HepG2 (cell line): ENCODE measurements at regions not wholly inside any gene's neighbourhood (a gene's known extent, or its start where the extent isn't known, plus 50 kb on each side); places are given as distances from the start of the nearest gene placed in this dataset.

Experiments used
- ATAC-seq: fragments of 200-7000 bp; cut with Tn5 transposase; 3 replicates; pipeline ENCODE4 v1.9.1; 2020; ENCODE audit warnings: mild to moderate bottlenecking, moderate library complexity
- BruUV-seq: library from RNA; stranded (reverse); fragments of 400-500 nt; replicated peaks from 2 replicates; lab custom pipeline; 2021; lab: Mats Ljungman, UMichigan
- CTCF ChIA-PET: fragments of 300-600 bp; formaldehyde crosslinking; extraction: SDS; loops from one replicate; lab custom pipeline; 2021; ENCODE audit warnings: low total read pairs, inconsistent platforms, low intra/inter-chr PET ratio; lab: Yijun Ruan, JAX
- POLR2A ChIA-PET: fragments of 350-600 bp; sonication (Branson Sonifier 250); formaldehyde crosslinking; loops from one replicate; lab custom pipeline; 2020; ENCODE audit warnings: antibody characterized with exemption, inconsistent platforms; lab: Yijun Ruan, JAX
- DNase-seq: peaks from one replicate; pipeline ENCODE4 v3.0.0-alpha.2; 2015; ENCODE audit warnings: low spot score
- FAIRE-seq: peaks from 3 replicates; lab custom pipeline; 2011; peaks lifted over from hg19 to GRCh38; lab: Jason Lieb, UNC
- H2AFZ ChIP-seq: one replicate; pipeline ENCODE4 v1.6.1; 2011; ENCODE audit warnings: low read length, inconsistent platforms
- H3K27ac ChIP-seq: fragments of 300-600 bp; 3 replicates; pipeline ENCODE4 v1.8.0; 2011; ENCODE audit warnings: mixed run types, mild to moderate bottlenecking, mixed read lengths, low read length, inconsistent platforms; ENCODE audit not compliant: insufficient read depth; ENCODE audit errors: extremely low read length
- H3K27me3 ChIP-seq, 2 experiments: fragments of 200-600 bp in 1 of 2; 2 replicates in 1 of 2; 3 replicates in 1 of 2; pipeline versions ENCODE4 v1.6.0 to v1.8.0; 2011; ENCODE audit warnings: low read length in 2 of 2, mild to moderate bottlenecking in 2 of 2, moderate library complexity in 2 of 2, inconsistent platforms in 1 of 2; ENCODE audit not compliant: insufficient read depth in 2 of 2, control insufficient read depth in 1 of 2
- H3K36me3 ChIP-seq, 2 experiments: fragments of 200-600 bp in 1 of 2; replicated peaks in 1 of 2; 2 replicates in 1 of 2; 3 replicates in 1 of 2; pipeline versions ENCODE4 v1.5.1 to v1.8.0; 2011; ENCODE audit warnings: low read length in 2 of 2, inconsistent platforms in 1 of 2; ENCODE audit not compliant: insufficient read depth in 2 of 2, control insufficient read depth in 1 of 2
- H3K4me1 ChIP-seq: 2 replicates; pipeline ENCODE4 v1.5.1; 2012; ENCODE audit warnings: low read length, inconsistent platforms; ENCODE audit not compliant: insufficient read depth
- H3K4me2 ChIP-seq: 2 replicates; pipeline ENCODE4 v1.6.0; 2011; ENCODE audit warnings: low read depth, low read length, inconsistent platforms
- H3K4me3 ChIP-seq, 3 experiments: fragments of 200-600 bp in 1 of 3; sonication (generic), shearing (Covaris generic) in 1 of 3; replicated peaks in 1 of 3; 2 replicates each; pipeline ENCODE4 v1.5.1; 2011 to 2016; ENCODE audit warnings: low read length in 3 of 3, inconsistent platforms in 2 of 3, low read depth in 2 of 3, mild to moderate bottlenecking in 2 of 3, control low read depth in 1 of 3, mixed read lengths in 1 of 3; ENCODE audit not compliant: insufficient read depth in 1 of 3
- H3K79me2 ChIP-seq: one replicate; pipeline ENCODE4 v1.6.1; 2011; ENCODE audit warnings: low read length, inconsistent platforms; ENCODE audit not compliant: insufficient read depth
- H3K9ac ChIP-seq: 2 replicates; pipeline ENCODE4 v1.6.0; 2011; ENCODE audit warnings: mild to moderate bottlenecking, low read depth, low read length, inconsistent platforms; ENCODE audit not compliant: insufficient read depth
- H3K9me3 ChIP-seq: 2 replicates; pipeline ENCODE4 v1.5.1; 2012; ENCODE audit warnings: mild to moderate bottlenecking, low read length
- H4K20me1 ChIP-seq: 2 replicates; pipeline ENCODE4 v1.6.0; 2011; ENCODE audit warnings: inconsistent platforms, mild to moderate bottlenecking, low read length, moderate library complexity; ENCODE audit not compliant: insufficient read depth
- FOXK1 ChIP-seq: sonication (generic); formaldehyde crosslinking; IDR thresholded peaks from 2 replicates; pipeline ENCODE4 v1.4.0; 2020; ENCODE audit warnings: low read depth, missing genetic modification reagents, borderline replicate concordance
- JUND ChIP-seq: sonication (generic); formaldehyde crosslinking; IDR thresholded peaks from 2 replicates; pipeline ENCODE4 v1.8.0; 2022; ENCODE audit warnings: mild to moderate bottlenecking, missing genetic modification reagents
- MYC ChIP-seq: sonication (generic); formaldehyde crosslinking; IDR thresholded peaks from 2 replicates; pipeline ENCODE4 v1.9.0; 2021; ENCODE audit warnings: missing genetic modification reagents, borderline replicate concordance
- RXRB ChIP-seq: IDR thresholded peaks from 2 replicates; pipeline ENCODE4 v1.6.1; 2016; ENCODE audit warnings: borderline replicate concordance, missing genetic modification reagents, missing compliant biosample characterization
- SUZ12 ChIP-seq: fragments of 150-350 bp; IDR thresholded peaks from 2 replicates; pipeline ENCODE4 v1.6.1; 2014; ENCODE audit warnings: low read depth, low read length
- ZNF20 ChIP-seq: sonication (generic); formaldehyde crosslinking; IDR thresholded peaks from 2 replicates; pipeline ENCODE4 v1.4.0; 2020; ENCODE audit warnings: mild to moderate bottlenecking, moderate library complexity, missing genetic modification reagents
- ZSCAN30 ChIP-seq: sonication (generic); formaldehyde crosslinking; IDR thresholded peaks from 2 replicates; pipeline ENCODE4 v1.5.0; 2020; ENCODE audit warnings: mild to moderate bottlenecking, missing genetic modification reagents
- ZXDC ChIP-seq: sonication (generic); formaldehyde crosslinking; IDR thresholded peaks from 2 replicates; pipeline ENCODE4 v1.5.0; 2020; ENCODE audit warnings: mild to moderate bottlenecking, missing genetic modification reagents
- WGBS: methylation state at CpG from one replicate; pipeline ENCODE4 v1.1.6; 2017; ENCODE audit warnings: low lambda C conversion rate; 5-methylcytosine and 5-hydroxymethylcytosine counted together
- in situ Hi-C: cut with HindIII; loops from 2 replicates; pipeline ENCODE4 v1.10.0; 2017; ENCODE audit warnings: low pct_unique_long_range_greater_than_20kb; ENCODE audit not compliant: extremely low pct_ligation_motif_present
- intact Hi-C: fragments of 100-400 bp; cut with micrococcal nuclease; formaldehyde crosslinking; loops from one replicate; pipeline ENCODE4 v1.10.0; 2022; ENCODE audit not compliant: unreplicated experiment
- TF ChIP-seq, protein P1 (sequence below): sonication (generic); formaldehyde crosslinking; IDR thresholded peaks from 2 replicates; pipeline ENCODE4 v1.5.1; 2020; ENCODE audit warnings: mild to moderate bottlenecking, missing genetic modification reagents, borderline replicate concordance

DNA sequence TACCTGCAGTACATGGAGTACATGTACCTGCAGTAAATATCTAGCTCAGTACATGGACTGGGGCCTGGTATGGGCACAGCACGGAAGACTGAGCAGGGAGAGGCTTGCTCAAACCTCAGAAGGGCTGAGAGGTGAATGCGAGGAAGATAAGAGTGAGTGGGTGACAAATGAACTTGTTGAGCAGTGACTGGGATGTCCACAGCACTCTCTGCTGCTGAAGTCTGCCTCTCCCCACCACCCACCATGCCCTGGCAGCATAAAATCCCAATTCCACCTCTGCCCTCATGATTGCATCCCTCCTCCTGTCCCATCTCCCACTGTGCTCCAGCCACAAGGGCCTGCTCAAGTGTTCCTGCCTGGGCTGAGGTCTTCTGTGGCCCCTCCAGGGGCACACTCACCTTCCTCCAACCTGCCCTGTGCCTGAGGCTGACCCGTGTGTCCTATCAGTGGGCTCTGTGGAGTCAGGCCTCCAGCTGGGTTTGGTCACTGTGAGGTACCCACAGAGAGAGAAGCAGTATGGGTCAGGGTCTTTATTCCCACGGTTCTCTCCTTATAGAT, 114.2 kb downstream of the FOXD2 start:
- Histone ChIP-seq H3K36me3 (no peaks in the 10 kb centered on the region), H3K27ac (no peak overlapping the region), H2AFZ (no peak overlapping the region), H3K4me2 (no peak overlapping the region), H3K9ac (no peak overlapping the region), H3K4me1 (no peaks in the 10 kb centered on the region), H4K20me1 (no peaks in the 10 kb centered on the region), H3K4me3 (no peak overlapping the region), H3K79me2 (no peaks in the 10 kb centered on the region), H3K27me3 (peaks cover 1 to 15% of the 10 kb centered on the region in 2 experiments; a peak in 4 of 5 replicates), H3K9me3 (no peaks in the 10 kb centered on the region)
- POLR2A ChIA-PET = no interaction called here
- 9% methylated on average over 4 of the region's 4 CpGs for WGBS
- no peak for ATAC-seq
- in situ Hi-C loops (no loop called here), intact Hi-C loops (no loop called here)
- FAIRE-seq = no peak
- DNase-seq = no peak
- TF ChIP-seq RXRB (no peak), MYC (CRISPR knock-in tag) (no peak), ZSCAN30 (no peak), FOXK1 (CRISPR knock-in tag) (no peak)
- TF ChIP-seq, protein P1, sequence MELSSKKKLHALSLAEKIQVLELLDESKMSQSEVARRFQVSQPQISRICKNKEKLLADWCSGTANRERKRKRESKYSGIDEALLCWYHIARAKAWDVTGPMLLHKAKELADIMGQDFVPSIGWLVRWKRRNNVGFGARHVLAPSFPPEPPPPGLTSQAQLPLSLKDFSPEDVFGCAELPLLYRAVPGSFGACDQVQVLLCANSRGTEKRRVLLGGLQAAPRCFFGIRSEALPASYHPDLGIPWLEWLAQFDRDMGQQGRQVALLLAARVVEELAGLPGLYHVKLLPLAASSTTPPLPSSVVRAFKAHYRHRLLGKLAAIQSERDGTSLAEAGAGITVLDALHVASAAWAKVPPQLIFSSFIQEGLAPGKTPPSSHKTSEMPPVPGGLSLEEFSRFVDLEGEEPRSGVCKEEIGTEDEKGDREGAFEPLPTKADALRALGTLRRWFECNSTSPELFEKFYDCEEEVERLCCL = no peak
- CTCF ChIA-PET = no interaction called here
- no TSS peak for BruUV-seq

- WGBS = 21% methylated on average over 4 of the region's 5 CpGs
- peaks cover 1% of the 10 kb centered on the region; the same call in 1 of the 2 replicates for H4K20me1 ChIP-seq
- no TSS peak for BruUV-seq
- CTCF ChIA-PET = no interaction called here
- H3K4me2 ChIP-seq = no peak overlapping the region
- no peak overlapping the region for H3K9ac ChIP-seq
- H3K27ac ChIP-seq = no peak overlapping the region
- intact Hi-C loops (no loop called here), in situ Hi-C loops (no loop called here)
- TF ChIP-seq JUND (CRISPR knock-in tag) (no peak), ZNF20 (CRISPR knock-in tag) (no peak), SUZ12 (no peak), ZXDC (CRISPR knock-in tag) (no peak)
- peaks cover 2% of the 10 kb centered on the region for H3K4me1 ChIP-seq
- H3K27me3 ChIP-seq = peaks cover 0 to 12% of the 10 kb centered on the region in 2 experiments; a peak in 3 of 5 replicates
- FAIRE-seq (no peak), ATAC-seq (no peak), DNase-seq (no peak)
- no peak overlapping the region for H2AFZ ChIP-seq
- H3K9me3 ChIP-seq = no peaks in the 10 kb centered on the region
- no peak overlapping the region for H3K4me3 ChIP-seq
- no peaks in the 10 kb centered on the region for H3K79me2 ChIP-seq
- POLR2A ChIA-PET = no interaction called here
- H3K36me3 ChIP-seq = no peaks in the 10 kb centered on the region
Measured at GRCh38 chr1:47554082-47554481, 116.2 kb downstream of the FOXD2 start.
